A673 (cell line): ENCODE measurements at regions not wholly inside any gene's neighbourhood (a gene's known extent, or its start where the extent isn't known, plus 50 kb on each side); places are given as distances from the start of the nearest gene placed in this dataset.

Experiments used
- EZH2 ChIP-seq: fragments of 200-600 bp; sonication (generic); IDR thresholded peaks from 2 replicates; pipeline ENCODE4 v1.6.1; 2017; ENCODE audit warnings: borderline replicate concordance, low read depth, mild to moderate bottlenecking, mixed read lengths, antibody characterized with exemption, low read length; ENCODE audit not compliant: poor library complexity, severe bottlenecking
- TF ChIP-seq, protein P1 (sequence below): fragments of 300-800, 200-600 bp; sonication (generic); conservative IDR thresholded peaks from 2 replicates; pipeline ENCODE4 v1.5.1; 2017; ENCODE audit warnings: low read depth, mild to moderate bottlenecking, antibody characterized with exemption, low read length, moderate library complexity, mixed read lengths

DNA sequence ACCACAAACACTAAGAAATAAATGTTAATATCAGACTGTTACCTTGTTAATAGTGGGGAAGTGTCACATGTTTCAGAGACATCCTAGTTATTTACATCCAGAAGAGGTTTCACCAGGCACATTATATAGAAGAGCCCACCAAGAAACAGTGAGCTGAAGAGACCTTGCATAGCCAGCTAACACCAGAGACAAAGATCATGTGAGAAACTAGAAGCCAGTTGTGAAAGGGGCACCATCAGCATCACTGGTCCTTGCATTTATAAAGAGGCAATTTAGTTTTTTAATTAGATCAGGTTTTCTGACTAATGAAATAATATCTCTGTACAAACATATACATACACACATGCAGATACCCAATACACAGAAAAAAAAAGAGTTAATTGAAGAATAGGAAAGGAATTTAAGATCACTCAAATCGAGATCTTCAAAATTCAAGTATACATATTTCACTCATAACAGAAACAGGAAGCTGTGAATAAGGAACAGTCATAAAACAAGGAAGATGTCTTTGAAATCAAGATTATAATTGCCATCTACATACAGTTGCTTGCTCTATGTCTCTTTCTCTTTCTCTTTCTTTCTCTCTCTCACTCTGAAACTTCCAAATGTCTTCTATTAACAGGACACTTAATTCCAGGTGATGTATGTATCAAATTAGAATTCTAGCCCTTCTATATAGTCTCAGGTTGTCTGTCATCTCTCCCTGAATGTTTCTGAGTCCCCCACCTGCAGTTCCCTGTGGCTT, 348.7 kb downstream of the ETS1 start:
- TF ChIP-seq, protein P1, sequence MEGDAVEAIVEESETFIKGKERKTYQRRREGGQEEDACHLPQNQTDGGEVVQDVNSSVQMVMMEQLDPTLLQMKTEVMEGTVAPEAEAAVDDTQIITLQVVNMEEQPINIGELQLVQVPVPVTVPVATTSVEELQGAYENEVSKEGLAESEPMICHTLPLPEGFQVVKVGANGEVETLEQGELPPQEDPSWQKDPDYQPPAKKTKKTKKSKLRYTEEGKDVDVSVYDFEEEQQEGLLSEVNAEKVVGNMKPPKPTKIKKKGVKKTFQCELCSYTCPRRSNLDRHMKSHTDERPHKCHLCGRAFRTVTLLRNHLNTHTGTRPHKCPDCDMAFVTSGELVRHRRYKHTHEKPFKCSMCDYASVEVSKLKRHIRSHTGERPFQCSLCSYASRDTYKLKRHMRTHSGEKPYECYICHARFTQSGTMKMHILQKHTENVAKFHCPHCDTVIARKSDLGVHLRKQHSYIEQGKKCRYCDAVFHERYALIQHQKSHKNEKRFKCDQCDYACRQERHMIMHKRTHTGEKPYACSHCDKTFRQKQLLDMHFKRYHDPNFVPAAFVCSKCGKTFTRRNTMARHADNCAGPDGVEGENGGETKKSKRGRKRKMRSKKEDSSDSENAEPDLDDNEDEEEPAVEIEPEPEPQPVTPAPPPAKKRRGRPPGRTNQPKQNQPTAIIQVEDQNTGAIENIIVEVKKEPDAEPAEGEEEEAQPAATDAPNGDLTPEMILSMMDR = no peak
- no peak for TF ChIP-seq EZH2
